GM19372 (cell line): ENCODE measurements at regions not wholly inside any gene's neighbourhood (a gene's known extent, or its start where the extent isn't known, plus 50 kb on each side); places are given as distances from the start of the nearest gene placed in this dataset.
"Not testable (repeated sequence)": the region's sequence is repeated elsewhere in the genome, so short reads cannot be mapped to it uniquely, and the experiment has no call there.

Experiments
- ATAC-seq: cut with Tn5 transposase; IDR thresholded peaks from one replicate; pipeline ENCODE4 v1.9.1; 2021; ENCODE audit warnings: mild to moderate bottlenecking, low read depth, moderate library complexity; ENCODE audit not compliant: unreplicated experiment

GRCh38 chr3:150248888-150249681 is 159.0 kb upstream of the TSC22D2 start:
- ATAC-seq = no peak

- no peak for ATAC-seq
Observed at GRCh38 chr3:150248116-150248887, 159.8 kb upstream of the TSC22D2 start.

GRCh38 chr3:150247441-150247840 is 160.7 kb upstream of the TSC22D2 start:
- ATAC-seq = no peak

- ATAC-seq = no peak
Observed at GRCh38 chr3:150243466-150243865, 164.6 kb upstream of the TSC22D2 start.

- ATAC-seq = no peak
Observed at GRCh38 chr3:150242220-150242936, 165.7 kb upstream of the TSC22D2 start.

- no peak for ATAC-seq
Observed at GRCh38 chr3:150240891-150241290, 167.2 kb upstream of the TSC22D2 start.

- ATAC-seq = no peak
Observed at GRCh38 chr3:150239766-150240165, 168.3 kb upstream of the TSC22D2 start.

- ATAC-seq = no peak
Observed at GRCh38 chr3:150238995-150239619, 169.0 kb upstream of the TSC22D2 start.

- no peak for ATAC-seq
Observed at GRCh38 chr3:150238048-150238802, 169.9 kb upstream of the TSC22D2 start.

- ATAC-seq = no peak
Observed at GRCh38 chr3:150237490-150237889, 170.6 kb upstream of the TSC22D2 start.

GRCh38 chr3:150236316-150237082 is 171.6 kb upstream of the TSC22D2 start:
- ATAC-seq = no peak

- no peak for ATAC-seq
Observed at GRCh38 chr3:150235799-150236198, 172.3 kb upstream of the TSC22D2 start.

- ATAC-seq = no peak
Observed at GRCh38 chr3:150232992-150233451, 175.1 kb upstream of the TSC22D2 start.

GRCh38 chr3:150230037-150230436 is 178.1 kb upstream of the TSC22D2 start:
- no peak for ATAC-seq

GRCh38 chr3:150228626-150229025 is 179.5 kb upstream of the TSC22D2 start:
- ATAC-seq = not testable (repeated sequence)

- ATAC-seq = no peak
Observed at GRCh38 chr3:150227839-150228238, 180.3 kb upstream of the TSC22D2 start.

GRCh38 chr3:150225986-150226385 is 182.1 kb upstream of the TSC22D2 start:
- ATAC-seq = no peak

- no peak for ATAC-seq
Observed at GRCh38 chr3:150223558-150223957, 184.5 kb upstream of the TSC22D2 start.
